COLO668 (cell line): ENCODE measurements at regions not wholly inside any gene's neighbourhood (a gene's known extent, or its start where the extent isn't known, plus 50 kb on each side); places are given as distances from the start of the nearest gene placed in this dataset.

Experiments
- DNase-seq: peaks from one replicate; lab custom pipeline; 2025; ENCODE audit not compliant: unreplicated experiment; lab: John Stamatoyannopoulos, UW

DNA sequence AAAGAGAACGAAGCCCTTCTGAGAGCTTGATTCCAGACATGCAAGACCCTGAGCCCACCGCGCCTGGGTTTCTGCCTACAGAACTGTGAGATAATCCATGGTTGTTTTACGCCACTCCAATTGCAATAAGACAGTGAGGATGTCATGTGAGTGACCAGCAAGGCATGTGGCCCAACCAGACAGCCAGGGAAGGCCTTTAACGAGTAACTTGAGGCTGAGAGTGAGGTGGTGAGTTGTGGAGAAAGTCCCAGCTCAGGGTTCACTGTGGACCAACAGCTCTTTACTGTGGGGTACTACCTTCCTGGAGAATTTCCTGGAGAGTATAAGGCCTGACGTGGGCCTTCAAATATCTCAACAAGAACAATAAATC, 153.9 kb downstream of the ETS2 start:
- DNase-seq = no peak

DNA sequence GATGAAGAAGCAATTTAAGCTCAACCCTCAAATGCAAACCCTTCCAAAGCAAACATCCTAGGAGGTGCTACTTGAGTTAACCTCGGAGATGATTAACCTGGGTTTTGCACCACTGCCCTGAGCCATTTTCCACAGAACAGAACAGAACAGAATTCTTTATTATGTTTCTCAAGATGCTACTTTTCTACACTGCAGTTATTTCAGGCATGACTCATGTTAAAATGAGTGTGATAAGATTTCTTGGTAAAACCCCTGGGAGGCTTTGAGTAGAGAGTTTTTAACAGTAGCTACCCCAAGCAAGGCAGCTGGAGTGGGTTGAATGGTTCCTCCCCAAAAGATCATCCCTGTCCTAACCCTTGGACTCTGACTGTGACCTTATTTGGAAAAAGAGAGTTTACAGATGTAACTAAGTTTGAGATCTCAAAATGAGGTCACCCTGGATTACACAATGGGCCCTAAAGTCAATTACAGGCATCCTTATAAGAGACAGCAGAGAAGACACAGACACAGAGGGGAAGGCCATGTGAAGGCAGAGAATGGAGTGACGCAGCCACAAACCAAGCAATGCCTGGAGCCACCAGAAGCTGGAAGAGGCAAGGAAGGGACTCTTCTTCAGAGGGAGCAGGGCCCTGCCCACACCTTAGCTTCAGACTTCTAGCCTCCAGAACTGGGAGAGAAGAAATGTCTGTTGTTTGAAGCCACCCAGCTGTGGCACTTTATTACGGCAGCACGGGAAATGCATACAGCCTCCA, 153.4 kb downstream of the ETS2 start:
- DNase-seq = no peak

DNA sequence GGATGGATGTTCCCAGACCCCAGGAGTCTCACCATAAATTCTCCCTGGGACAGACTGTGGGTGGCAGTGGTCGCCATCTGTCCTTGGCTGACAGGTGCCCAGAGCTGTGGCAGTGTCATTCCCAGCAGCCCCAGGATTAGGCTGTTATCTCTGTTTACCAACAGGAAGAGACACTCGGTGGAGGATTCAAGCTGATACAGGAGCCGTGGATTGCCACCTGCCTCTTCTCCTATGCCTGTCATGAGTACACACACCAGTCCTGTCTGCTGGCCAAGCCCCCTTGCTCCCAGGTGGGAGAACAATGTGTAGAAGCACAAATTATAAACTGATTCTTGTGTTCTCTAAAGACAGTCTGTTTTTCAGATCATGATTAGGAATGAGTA, 152.6 kb downstream of the ETS2 start:
- DNase-seq = peak; percentile 80

DNA sequence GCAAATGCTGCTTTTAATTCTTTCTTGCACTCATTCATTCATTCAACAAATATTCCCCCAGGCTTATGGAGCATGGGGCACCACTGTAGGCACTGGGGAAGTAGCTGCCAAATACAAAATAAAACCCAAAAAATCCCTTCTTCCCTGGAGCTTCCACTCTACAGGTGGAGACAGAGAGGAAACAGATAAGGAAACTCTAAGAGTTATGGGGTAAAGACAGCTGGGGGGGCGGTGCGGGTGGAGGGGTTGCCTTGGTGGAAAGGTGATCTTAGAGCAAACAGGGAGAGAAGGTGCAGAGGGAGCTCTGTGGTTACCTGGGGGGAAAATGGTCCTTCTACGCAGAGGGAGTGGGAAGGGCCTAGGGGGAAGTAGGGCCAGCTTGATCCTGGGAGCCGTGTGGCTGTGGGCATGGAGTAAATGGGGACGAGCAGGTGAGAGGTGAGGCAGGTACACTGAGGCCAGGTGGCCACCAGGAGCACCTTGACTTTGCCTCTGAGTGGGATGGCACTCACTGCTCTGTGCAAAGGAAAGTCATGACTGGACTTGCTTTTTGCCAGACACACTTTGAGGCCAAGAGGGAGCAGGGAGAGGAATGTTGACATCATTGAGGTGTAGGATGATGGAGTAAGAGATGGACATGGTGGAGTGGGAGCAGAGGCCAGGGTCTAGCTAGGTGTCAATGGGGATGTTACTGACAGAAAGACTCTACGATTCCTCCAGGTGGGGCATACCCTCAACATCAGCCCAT, 152.0 kb downstream of the ETS2 start:
- peak; percentile 76 for DNase-seq

DNA sequence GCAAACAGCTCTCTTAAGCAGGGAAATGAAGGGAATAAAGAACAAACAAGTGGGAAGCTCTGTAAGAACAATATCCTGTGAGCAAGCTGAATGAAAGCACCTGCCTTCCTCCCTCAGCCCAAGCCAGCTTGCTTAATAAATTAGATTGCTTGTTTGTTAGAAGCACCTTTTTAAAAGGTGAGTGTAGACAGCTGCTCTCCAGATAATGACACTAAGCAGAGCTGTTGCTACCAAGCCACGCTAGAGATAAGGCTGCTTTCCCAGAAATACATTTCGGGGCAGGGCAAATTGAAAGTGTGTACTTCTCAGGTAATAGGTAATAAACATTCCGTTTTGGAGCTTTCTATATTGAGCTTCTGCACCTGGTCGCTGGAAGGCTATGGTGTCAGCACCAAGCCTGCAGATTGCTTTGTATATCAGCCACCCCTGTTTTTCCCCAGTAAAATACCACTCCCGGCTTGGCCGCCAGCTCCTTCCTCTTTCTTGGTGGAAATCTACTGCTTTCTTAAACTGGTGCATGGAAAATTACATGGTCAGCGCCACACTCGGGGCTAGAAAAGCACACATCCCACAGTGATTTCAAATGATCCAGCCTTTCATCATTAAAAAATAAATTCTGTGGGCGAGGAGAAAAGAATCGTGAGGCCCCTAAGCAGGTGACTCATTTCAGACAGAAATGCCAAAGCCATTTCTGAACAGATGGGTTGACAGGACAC, 151.3 kb downstream of the ETS2 start:
- peak; percentile 87 for DNase-seq

DNA sequence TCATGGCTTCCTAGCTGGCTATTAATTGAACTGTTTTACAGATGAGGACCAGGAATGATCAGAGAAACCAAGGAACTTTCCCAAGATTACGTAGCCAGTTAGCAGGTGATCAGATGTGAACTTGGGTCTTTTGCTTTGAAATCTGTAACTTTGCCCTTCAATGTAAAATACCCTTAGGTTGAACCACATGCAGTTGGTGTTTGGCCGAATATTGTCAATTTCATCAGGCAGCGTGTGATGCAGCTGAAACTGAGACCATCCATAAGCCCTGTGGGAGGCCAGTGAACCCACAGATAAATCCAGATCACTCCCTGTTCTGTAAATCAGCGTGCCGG, 150.8 kb downstream of the ETS2 start:
- no peak for DNase-seq

DNA sequence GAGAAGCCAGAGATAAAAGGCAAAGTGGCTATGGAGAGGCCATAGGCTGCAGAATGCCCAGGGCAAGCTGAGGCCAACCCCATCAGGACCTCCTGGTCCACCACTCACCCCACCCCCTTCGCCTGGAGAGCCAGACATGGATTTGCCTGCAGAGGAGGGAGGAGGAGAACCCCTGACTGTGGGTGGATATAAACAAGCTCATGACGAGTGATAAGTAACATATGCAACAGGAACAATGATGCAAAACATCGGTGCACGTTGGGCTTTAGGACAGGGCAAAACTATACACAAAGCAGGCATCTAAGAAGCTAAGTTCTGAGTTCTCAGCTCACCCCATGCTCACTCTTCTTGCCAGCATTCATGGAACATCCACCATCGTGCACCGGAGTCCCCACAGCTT, 150.3 kb downstream of the ETS2 start:
- peak; percentile 41 for DNase-seq

DNA sequence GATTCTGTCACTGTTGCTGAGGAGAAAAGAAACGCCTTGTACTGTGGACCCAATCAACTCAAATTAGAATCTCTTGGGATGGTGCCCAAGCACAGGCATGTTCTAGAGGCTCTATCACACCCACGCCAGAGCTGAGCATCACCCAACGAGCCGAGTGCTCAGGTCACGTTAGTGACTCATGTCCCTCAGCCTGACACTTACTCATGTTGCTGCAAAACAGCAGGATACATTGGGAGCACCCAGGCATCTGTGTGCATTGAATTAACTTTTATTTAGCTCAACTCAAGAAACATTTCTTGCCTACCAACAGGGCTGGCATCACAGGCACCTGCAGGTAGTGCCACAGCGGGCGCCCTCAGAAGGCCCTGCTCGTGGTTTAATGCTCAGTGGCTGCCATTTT, 149.8 kb downstream of the ETS2 start:
- peak; percentile 54 for DNase-seq

DNA sequence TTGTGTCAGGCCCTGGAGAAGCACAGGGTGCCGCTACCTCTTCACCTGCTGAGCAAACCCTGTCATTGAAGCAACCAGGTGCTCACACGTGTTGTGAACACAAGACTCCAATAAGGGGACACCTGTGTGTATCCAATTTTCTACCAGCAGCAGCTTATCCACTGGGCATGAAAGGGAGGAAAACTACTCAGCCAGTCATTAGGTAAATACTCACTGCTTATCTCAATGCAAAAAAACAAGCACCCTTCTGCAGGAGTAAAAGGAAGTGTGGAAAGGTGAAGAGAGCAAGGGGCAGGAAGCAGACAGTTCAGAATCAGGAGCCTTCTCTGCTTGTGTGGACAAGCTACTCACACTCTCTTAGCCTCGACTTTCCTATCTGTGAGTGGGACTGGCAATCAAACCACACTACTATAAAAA, 148.9 kb downstream of the ETS2 start:
- peak; percentile 86 for DNase-seq

DNA sequence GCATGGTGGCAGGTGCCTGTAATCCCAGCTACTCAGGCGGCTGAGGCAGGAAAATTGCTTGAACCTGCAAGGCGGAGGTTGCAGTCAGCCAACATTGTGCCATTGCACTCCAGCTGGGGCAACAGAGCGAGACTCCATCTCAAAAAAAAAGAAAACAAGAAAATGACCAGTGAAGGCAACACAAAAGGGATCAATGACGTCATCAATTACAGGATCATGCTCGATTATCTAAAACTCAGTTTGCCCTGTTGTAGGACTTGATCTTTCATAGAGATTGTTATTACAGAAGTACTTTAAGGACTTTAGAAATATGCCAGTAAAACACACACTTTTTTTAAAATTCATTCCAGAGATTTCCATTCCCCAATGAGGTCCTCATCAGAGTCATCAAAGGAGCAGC, 147.8 kb downstream of the ETS2 start:
- no peak for DNase-seq

DNA sequence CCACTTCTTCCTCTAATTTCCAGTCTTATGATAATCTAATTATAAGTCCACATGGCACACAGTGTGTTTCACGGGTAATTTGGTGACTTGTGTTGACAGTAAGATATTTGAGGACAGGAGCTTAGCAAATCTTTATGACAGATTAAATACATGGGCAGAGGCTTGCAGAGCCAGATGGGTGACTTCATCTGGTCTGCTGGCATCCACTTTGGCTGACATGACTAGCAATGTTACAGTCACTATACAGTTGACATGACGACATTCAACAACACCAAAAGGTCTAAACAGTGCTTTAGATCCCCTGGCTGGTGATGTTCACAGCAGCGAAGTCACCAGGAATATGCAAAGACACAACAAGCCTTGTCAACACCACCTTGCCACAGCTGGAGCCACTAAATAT, 147.2 kb downstream of the ETS2 start:
- no peak for DNase-seq

DNA sequence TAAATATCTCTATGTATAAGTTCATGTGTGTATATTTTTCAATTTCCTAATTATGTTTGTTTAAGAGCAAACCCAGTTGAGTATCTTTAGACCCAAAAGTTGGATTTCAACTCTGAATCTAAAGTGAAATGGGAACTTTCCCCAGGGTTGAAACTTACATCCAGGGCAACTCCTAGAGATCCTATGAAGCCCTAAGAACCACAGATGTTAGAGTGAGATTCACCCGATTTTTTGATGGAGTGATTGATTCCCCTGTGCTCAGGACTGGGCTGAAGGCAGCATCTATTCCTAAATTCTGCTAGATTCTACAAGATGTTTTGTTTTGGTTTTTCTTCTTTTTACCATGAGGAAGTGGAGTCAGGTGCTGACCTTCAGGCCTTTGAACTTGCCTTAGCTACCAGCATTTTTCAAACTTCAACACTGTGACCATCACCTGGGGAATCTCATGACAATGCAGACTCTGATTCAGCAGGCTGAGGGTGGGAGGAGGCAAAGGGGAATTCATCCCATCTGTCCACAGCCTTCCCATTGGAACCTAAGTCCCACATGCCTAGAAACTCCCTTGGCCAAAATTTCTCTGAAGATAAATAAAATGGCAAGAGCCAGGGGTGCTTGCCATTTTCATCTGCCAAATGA, 145.5 kb downstream of the ETS2 start:
- DNase-seq = no peak

DNA sequence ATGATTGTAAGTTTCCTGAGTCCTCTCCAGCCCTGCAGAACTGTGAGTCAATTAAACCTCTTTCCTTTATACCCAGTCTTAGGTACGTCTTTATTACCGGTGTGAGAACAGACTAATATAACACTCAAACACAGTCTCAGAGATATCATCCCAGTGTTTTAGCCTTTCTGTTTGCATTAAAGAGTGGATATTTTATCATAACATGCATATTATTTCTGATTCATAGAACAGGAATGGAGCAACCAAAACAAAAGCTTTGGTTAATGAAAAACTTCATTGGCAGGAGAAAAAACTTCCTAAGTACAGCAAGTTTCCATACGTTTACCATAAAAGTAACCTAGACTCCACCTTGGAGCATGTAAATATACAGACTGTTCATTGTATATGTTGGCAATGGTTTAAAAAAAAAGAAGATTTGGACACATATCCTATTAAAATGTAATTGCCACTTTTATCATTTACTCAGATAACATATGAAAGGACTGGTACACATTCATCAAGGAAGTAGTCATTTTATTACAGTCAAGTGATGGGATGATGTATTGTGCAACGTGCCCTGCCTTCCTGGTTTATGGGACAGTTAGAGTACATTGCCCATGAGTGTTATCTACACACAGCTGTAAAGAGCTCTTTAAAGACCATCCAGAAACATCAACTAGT, 144.8 kb downstream of the ETS2 start:
- DNase-seq = peak; percentile 37

DNA sequence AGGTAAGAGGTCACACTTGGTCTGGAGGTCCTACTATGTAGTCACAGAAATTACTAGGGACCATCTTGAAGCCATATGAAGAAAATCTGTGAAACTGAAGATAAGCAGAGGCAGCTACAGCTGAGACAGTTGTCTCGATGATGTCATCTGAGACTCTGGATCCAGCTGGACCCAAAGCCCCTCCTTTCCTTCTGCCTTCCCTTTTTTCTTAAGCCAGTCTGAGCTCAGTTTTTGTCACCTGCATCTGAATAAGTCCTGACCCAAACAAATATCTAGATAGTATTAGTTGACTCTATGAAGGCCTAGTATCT, 143.3 kb downstream of the ETS2 start:
- DNase-seq = no peak

DNA sequence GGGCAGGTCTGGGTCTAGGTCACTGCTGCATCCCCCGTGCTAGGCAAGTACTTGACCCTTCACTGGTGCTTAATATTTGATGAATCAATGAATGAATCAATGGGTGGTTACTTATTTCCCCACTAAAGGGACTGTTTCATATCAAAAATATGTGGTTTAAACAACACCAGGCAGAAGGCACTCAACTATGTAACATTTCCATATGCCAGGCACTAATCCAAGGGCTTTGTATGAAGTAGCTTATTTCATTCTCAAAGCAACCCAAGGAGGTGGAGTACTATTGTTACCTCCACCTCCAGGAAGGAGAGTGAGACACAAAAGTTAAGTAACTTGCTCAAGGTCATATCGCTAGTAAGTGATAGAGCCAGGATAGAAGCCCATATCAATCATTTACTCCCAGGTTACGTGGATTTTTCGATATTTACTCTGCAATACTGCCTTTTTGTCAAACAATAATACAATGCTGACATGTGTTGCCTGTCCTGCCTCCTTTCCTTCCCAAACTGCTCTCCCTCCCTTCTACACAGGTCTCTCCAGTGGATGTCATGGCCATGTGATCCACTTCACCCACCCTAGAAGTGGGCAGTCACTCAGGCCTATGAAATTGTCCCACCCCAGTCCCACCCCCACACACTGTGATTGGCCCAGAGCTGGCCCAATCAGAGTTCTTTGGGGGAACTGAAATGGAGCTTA, 142.8 kb downstream of the ETS2 start:
- DNase-seq = no peak

DNA sequence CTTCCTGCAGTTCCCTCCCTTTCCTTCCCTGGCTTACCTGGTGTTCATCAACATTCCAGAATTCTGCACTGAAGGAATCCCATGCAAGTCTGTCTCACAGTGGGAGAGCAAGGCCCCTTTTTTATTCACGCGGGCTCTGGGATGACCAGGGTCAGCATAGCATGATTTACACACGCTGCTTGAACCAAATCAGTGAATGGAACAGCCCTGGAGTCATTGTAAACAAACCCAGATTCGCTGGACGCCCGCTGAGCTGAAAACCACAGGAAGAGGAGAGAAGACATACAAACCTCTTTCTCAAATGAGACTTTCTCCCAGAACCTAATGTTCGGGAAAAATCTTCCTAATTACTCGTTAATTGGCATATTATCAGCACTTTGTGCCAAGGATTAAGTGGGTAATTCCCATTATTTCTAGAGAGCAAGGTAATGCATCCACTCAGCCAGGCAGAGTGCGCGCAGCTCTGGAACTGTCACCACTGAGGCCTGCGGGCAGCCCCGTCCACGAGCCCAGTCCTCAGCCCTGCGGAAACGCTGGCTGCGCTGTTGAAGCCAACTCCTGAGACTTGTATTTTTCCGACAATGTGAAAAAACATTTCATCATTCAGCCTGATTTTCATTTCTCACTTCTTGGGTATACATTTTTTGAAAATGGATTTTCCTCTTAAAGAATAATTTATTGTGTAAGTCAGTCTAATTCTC, 140.0 kb downstream of the ETS2 start:
- DNase-seq = peak; percentile 51

DNA sequence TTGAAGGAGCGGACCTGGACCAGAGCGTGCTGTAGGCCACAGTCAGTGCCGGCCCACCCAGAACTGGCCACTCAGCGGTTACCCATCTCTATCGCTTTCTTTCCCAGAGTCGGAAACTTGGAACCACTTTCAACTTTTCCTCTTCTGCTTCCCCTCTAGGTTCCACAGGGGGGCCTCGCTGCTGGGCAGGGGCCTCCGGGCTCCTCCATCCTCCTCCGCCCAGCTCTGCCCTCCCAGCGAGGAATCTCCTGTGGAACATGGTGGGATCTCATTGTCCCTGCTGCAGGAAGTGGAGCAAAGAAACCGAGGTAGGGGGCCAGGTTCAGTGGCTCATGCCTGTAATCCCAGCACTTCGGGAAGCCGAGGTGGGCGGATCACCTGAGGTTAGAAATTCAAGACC, 139.2 kb downstream of the ETS2 start:
- no peak for DNase-seq

DNA sequence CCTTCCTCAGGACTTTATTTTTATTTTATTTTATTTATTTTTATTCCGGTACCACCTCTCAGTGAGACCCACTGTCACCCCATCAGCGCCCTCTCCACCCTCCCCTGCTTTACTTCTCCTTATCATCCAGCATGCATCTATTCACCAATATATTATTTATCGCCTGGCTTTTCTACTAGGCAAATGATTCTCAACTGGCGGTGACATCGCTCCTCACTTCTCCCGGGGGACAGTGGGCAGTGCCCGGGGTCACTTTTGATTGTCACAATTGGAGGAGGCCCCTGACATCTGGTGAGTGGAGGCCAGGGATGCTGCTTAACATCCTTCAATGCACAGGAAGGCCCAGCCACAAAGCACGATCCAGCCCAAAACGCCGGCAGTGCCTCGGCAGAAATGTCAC, 138.7 kb downstream of the ETS2 start:
- DNase-seq = no peak

DNA sequence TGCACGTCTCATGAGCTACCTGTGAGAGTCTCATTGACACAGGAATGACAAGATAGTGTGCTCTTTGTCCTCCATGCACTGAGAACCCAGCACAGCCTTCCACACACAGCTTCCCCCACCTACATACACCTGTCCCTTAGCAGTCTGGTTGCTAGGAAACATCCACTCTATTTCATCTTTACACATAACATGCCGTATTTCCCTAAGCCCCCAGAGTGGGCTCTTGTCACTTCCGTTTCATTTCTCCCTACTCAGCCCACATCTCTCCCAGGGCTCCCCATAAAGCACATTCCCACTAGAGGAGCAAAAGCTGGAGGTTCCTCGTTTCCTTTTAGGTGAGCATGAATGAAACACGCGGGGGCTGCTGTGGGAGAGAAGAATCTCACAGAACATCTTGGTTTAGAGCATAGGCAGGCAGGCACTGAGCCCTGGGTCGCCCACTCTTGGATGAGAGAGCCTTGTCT, 137.1 kb downstream of the ETS2 start:
- peak; percentile 50 for DNase-seq

DNA sequence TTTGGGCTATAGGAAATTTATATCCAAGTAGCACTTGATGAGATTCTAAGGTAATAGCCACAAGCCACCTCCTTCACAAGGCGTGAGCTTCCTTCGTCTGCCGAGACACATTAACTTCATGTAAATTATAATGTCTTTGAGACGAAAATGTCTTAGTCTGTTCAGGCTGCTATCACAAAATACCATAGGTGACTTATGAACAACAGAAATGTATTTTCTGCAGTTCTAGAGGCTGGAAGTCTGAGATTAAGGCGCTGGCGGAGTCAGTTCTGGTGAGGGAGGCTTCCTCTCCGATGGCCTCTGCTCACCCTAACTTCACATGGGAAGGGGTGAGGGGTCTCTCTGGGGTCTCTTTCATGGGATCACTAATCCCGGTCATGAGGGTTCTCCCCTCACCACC, 133.0 kb downstream of the ETS2 start:
- no peak for DNase-seq
